HG03571 (cell line): ENCODE measurements at regions not wholly inside any gene's neighbourhood (a gene's known extent, or its start where the extent isn't known, plus 50 kb on each side); places are given as distances from the start of the nearest gene placed in this dataset.

ENCODE experiments used
- ATAC-seq: cut with Tn5 transposase; IDR thresholded peaks from one replicate; pipeline ENCODE4 v1.9.1; 2021; ENCODE audit not compliant: unreplicated experiment

DNA sequence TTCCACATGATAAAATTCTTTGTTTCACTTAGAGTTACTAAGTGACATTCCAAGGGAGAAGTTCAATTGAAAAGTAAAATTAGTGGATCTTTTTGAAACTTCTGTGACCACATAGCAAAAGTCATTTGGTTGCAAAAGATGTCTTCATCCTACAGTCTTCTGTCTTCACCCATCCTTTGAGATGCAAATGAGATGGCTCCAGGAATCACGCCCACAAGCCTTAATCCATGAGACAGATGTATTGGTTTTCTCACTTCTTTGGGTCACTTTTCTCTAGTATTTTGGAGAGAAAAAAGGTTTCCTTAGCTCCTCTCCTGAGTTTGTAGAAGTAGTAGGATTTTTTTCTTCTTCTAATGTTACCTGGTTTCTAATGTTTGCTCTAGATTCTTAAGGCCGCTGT is 259.5 kb upstream of the SLC10A2 start:
- ATAC-seq, result no peak

DNA sequence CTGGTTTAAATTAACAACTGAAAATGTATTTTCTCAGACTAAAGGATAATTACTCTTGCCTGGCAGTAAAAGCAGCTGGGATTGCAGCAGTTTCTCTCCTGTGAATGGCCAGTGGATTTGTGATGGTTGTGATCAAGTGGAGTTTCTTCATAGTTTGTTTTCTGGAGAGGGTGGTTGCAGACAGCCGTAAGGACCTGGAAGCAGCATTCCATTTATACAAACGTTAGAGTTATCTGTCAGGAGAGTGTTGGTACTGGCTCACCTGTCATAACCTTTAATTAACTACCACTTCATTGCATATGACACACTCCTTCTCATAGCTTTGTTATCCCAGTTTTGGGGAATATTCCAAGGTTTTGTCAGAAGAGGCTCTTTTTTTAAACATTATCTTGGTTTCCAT is 258.4 kb upstream of the SLC10A2 start:
- no peak for ATAC-seq

DNA sequence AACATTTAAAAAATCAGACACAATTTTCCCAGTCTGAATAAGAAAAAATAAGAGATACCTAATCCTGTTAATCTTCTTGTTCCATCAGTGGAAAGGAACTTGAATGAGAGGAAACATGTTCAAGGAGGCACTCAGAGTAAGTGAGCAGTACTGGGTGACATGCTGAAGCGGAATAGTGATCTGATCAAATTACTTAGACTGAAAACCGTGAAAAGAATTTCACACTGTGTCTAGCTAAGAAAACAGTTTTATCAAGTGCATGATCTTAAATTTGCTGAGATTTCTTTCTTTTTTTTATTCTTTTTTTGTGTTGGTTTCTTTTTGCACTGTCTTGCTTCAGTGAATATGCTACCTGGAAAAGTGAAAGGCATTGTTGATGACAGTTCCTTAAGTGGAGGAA is 249.5 kb upstream of the SLC10A2 start:
- no peak for ATAC-seq

GRCh38 chr13:103312467-103312866 is 246.2 kb upstream of the SLC10A2 start:
- ATAC-seq, result no peak

- no peak for ATAC-seq
Measured at GRCh38 chr13:103308667-103309066, 242.4 kb upstream of the SLC10A2 start.

DNA sequence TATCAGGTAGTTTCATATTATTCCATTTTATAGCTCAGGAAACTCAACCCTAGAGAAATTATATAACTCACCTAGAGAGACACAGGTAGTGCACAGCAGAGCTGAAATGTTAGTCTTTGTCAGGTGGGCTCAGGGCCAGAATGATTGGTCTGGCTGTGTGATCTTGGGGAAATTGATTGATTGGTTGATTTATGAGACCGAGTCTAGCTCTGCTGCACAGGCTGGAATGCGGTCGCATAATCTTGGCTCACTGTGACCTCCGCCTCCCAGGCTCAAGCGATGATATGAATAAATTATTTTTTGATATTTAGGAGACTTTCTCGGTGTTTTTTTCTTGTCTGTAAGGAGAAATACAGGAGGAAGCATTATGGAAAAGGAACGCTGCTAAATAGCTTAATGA is 239.9 kb upstream of the SLC10A2 start:
- no peak for ATAC-seq

DNA sequence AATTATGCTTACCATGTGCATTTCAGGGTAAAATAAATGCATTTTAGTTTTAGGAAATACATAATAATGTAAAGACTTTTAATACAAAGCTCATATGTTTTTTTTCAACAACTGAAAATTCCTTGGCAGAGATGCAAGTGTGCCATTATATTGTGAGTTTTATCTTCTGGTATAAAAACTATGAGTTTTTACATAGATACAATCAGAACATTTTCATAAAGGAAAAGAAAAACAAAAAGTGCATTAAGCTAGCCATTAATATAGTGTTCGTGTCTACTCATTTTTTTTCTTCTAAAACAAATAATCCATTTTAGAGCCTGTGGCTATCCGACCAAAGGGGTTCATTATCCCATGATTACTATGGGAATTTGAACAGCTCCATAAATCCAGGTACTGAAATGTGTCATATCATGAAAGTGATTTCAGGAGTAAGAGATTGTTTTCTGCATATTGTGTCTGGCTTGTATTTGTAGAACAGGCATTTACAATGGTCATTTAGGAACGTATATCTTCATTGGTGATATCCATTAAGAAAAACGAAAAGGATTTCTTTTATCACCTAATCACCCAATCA is 236.9 kb upstream of the SLC10A2 start:
- no peak for ATAC-seq

GRCh38 chr13:103302676-103303075 is 236.5 kb upstream of the SLC10A2 start:
- no peak for ATAC-seq

DNA sequence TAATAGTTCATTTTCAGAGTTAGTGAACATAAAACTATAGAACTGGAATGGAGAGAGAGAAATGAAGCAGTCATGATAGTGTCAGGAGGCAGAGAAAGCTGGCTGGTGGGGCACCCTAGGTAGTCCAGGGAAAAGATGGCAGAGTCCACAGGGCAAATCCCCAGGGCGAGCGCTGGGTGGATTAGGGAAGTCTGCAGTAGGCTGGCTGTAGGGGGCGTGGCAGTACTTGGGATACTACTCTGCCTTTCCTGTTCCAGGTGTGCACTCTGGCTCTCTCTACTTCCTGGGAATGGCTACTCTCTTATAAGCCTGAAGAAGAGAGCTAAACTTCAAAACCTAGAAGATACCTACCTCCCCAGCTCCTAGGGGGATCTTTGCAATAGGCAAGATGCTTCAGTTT is 232.9 kb upstream of the SLC10A2 start:
- ATAC-seq, result no peak

GRCh38 chr13:103297083-103297482 is 230.9 kb upstream of the SLC10A2 start:
- no peak for ATAC-seq

DNA sequence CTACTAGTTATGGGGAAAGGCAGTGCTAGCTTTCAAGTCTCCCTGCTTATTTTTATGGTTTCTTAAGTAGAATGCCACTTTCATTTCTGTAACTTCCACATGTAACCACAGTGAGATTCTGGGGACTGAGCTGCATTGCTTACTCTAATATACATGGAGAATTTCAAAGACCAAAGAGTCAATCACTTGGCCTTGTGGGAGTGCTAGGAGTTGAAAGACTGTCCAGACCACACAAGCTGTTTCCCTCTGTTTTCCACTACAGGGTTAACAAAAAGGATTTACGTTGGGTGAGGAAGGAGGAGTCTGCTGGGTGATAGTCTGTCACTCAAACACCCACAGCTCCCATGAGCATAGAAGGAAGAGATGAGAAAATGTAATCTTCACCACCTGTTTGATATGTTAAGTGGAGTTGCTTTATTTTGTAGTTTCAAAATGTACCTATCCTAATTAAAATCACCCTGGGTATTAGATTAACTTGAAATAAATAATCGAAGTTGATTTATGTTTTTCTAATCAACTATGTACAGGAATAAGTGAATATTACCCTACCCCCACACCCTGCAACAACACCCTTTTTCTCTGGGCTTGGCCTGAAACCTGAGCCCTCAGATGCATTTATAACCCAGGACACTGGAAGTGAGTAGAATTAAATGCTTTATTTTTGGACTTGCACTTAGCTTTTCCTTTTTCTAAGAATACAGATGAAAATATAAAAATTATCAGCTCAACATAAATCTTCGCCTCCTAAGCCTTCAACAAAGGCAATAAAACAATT is 225.8 kb upstream of the SLC10A2 start:
- ATAC-seq, result no peak

- no peak for ATAC-seq
Measured at GRCh38 chr13:103291226-103291625, 225.0 kb upstream of the SLC10A2 start.

DNA sequence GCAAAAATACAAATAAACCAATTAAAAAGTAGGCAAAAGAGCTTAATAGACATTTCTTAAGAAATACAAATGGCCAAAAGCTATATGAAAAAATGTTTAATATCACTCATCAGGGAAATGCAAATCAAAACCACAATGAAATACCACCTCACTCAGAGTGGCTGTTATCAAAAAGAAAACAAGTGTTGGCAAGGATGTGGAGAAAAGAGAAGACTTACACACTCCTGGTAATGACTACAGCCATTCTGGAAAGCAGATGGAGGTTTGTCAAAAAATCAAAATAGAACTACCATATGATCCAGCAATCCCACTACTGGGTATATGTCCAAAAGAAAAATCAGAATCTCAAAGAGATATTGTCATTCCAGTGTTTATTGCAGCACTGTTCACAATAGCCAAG is 223.5 kb upstream of the SLC10A2 start:
- no peak for ATAC-seq

GRCh38 chr13:103288114-103288513 is 221.9 kb upstream of the SLC10A2 start:
- no peak for ATAC-seq

- no peak for ATAC-seq
Measured at GRCh38 chr13:103287659-103288058, 221.4 kb upstream of the SLC10A2 start.

GRCh38 chr13:103284466-103284865 is 218.2 kb upstream of the SLC10A2 start:
- no peak for ATAC-seq

- ATAC-seq, result no peak
Measured at GRCh38 chr13:103283451-103283820, 217.2 kb upstream of the SLC10A2 start.

DNA sequence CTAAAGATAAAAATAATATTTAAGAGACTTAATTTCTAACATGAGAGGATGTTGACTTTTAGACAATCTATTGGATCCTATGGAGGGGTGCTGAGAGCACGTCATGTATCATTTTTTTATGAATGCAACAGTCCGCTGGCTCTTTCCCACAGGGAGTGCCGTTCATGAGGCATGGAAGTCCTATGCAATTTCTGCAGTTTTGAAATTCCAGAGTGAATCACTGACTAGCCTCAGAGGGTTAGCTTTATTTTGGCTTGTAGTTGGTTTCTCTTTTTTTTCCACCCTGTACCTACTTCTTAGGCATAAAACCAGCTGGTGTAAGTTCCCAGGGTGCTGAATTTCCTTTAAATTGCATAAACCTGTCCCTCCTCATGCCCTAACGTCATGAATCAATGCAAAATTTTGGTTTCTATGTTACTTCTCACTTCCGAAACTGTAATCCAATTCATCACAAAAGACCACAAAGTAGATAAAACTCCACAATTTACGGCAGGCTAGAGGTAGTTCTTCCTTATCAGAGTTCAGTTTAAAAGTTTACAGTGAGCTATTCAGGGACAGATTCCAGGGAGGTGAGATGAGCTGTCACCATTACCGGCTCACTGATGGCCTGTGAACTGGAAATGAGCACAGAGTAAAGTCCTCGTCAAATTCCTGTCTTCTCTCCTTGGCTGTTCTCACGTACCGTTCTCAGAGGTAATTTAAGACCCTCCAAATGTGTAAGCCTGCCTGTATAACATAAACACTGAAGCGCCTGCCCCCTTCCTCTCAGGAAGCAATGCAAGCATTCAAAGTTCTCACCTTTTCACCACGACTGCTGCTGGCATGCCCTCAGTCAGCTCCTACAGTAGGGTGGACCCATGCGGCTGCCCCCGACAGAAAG is 216.6 kb upstream of the SLC10A2 start:
- ATAC-seq, result no peak

DNA sequence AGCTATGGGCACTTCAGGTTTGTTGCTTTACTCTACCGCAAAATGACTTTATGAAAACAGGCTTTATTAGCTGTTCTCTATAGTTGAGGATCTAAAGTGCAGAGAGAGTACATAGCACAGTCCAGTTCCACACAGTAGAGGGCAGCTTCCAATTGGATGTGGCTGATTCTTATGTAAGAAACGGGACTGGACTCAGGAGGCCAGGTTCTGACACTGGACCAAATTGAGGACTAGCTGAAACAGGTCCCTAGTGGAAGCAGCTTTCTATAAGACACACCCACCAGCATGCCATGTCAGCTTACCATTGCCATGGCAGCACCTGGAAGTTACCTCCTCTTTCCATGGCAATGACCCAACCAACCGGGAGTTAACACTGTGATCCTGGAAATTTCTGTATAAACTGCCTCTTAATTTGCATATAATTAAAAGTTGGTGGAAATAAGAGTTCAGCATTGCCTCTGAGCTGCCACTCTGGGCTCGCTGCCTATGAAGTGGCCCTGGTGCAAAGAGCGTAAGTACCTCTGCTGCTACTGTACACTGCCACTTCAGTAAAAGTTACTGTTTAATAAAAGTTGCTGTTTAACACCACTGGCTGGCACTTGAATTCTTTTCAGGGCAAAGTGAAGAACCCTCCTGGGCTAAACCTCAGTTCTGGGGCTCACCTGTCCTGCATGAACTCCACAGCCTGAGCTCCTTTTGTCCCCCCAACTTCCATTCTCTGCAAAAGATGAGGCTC is 211.9 kb upstream of the SLC10A2 start:
- ATAC-seq, result no peak

GRCh38 chr13:103276775-103277498 is 210.7 kb upstream of the SLC10A2 start:
- ATAC-seq, result peak; percentile 88

DNA sequence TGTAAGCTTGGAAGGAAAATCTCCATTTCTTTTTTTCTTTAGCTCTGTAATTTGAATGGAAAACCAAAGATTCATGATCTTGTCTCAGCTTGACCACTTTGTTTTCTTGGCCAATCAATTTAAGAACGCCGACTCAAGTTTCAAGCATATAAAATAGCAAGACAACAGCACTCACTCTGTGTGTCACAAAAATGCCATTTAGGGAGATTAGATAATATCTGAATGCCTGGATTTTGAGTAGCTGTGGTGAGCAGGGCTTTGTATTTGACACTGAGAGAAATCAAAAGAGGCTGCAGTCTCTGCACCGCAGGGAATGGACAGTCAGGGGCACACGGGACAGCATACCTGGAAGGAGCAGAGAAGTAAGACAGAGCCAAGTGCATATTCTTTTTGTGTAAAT is 209.5 kb upstream of the SLC10A2 start:
- ATAC-seq, result no peak
